ENCODE measurements at regions not wholly inside any gene's neighbourhood (a gene's known extent, or its start where the extent isn't known, plus 50 kb on each side); places are given as distances from the start of the nearest gene placed in this dataset.

DNA sequence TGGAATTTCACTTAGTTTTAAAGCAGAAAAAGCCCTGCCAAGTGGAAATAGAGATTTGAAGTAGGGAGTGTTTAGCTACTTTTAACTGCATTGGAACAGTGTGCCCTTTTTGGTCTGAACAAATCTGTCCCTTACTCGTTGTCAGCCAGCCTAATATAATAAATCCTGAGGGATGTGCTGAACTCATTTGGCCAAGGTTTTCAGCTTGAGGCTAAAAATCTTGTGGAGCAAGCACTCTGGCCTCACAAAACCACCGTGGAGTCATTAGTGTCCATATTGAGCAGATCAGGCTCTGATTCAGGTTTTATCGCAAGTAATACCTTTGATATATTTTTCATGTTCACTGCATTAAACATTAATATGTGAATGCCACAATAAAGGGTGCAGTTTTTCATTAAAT, 383.5 kb downstream of the FRK start (continued):
- TF ChIP-seq ZNF425 (CRISPR knock-in tag; conservative IDR thresholded peaks at IDR 0.05) = no peak
- no peak for TF ChIP-seq ZNF281 (CRISPR knock-in tag; IDR thresholded peaks at IDR 0.05)

DNA sequence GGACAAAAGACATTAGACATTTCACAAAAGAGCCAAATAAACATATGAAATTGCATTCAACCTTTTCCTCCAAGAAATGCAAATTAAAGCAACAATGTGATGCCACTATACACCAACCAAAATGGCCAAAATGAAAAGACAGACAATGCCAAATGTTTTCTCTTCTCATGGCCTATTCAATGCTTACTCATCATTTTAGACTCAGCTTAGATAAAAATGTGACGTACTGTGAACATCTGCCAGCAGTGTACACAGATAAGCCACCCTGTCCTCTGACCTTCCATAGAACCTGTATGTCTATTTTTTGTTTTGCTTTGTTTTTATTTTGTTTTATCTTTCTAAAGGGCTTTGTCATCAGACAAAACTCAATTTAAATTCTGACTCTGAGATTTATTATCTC, 385.2 kb downstream of the FRK start:
- ChIA-PET POLR2A (no interaction called here), CTCF (no interaction called here)
- DNase-seq (ENCODE audit: low spot score) (no peak), ATAC-seq (no peak)
- TF ChIP-seq ATF1 (CRISPR knock-in tag; IDR thresholded peaks at IDR 0.05) (no peak), ELF4 (CRISPR knock-in tag; IDR thresholded peaks at IDR 0.05; ENCODE audit: low read depth) (no peak), SMAD3 (CRISPR knock-in tag; IDR thresholded peaks at IDR 0.05; ENCODE audit: borderline replicate concordance) (no peak), ZNF416 (CRISPR knock-in tag; IDR thresholded peaks at IDR 0.05) (no peak), ZNF425 (CRISPR knock-in tag; conservative IDR thresholded peaks at IDR 0.05) (no peak), AR (CRISPR knock-in tag; IDR thresholded peaks at IDR 0.05) (no peak), CREB1 (CRISPR knock-in tag; IDR thresholded peaks at IDR 0.05) (no peak), JUN (CRISPR knock-in tag; IDR thresholded peaks at IDR 0.05) (no peak), FOXK1 (CRISPR knock-in tag; IDR thresholded peaks at IDR 0.05) (no peak), ZNF281 (CRISPR knock-in tag; IDR thresholded peaks at IDR 0.05) (no peak), ZNF232 (CRISPR knock-in tag; IDR thresholded peaks at IDR 0.05) (no peak), IRF2 (CRISPR knock-in tag; IDR thresholded peaks at IDR 0.05; ENCODE audit: borderline replicate concordance, low read depth) (no peak), HMGA2 (CRISPR knock-in tag; IDR thresholded peaks at IDR 0.05) (no peak)
- TF ChIP-seq, protein P1, sequence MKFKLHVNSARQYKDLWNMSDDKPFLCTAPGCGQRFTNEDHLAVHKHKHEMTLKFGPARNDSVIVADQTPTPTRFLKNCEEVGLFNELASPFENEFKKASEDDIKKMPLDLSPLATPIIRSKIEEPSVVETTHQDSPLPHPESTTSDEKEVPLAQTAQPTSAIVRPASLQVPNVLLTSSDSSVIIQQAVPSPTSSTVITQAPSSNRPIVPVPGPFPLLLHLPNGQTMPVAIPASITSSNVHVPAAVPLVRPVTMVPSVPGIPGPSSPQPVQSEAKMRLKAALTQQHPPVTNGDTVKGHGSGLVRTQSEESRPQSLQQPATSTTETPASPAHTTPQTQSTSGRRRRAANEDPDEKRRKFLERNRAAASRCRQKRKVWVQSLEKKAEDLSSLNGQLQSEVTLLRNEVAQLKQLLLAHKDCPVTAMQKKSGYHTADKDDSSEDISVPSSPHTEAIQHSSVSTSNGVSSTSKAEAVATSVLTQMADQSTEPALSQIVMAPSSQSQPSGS (CRISPR knock-in tag; IDR thresholded peaks at IDR 0.05; ENCODE audit: borderline replicate concordance, low read depth) = no peak
- TF ChIP-seq, protein P2, sequence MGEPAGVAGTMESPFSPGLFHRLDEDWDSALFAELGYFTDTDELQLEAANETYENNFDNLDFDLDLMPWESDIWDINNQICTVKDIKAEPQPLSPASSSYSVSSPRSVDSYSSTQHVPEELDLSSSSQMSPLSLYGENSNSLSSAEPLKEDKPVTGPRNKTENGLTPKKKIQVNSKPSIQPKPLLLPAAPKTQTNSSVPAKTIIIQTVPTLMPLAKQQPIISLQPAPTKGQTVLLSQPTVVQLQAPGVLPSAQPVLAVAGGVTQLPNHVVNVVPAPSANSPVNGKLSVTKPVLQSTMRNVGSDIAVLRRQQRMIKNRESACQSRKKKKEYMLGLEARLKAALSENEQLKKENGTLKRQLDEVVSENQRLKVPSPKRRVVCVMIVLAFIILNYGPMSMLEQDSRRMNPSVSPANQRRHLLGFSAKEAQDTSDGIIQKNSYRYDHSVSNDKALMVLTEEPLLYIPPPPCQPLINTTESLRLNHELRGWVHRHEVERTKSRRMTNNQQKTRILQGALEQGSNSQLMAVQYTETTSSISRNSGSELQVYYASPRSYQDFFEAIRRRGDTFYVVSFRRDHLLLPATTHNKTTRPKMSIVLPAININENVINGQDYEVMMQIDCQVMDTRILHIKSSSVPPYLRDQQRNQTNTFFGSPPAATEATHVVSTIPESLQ (CRISPR knock-in tag; IDR thresholded peaks at IDR 0.05) = no peak
- TF ChIP-seq, protein P3, sequence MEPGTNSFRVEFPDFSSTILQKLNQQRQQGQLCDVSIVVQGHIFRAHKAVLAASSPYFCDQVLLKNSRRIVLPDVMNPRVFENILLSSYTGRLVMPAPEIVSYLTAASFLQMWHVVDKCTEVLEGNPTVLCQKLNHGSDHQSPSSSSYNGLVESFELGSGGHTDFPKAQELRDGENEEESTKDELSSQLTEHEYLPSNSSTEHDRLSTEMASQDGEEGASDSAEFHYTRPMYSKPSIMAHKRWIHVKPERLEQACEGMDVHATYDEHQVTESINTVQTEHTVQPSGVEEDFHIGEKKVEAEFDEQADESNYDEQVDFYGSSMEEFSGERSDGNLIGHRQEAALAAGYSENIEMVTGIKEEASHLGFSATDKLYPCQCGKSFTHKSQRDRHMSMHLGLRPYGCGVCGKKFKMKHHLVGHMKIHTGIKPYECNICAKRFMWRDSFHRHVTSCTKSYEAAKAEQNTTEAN (CRISPR knock-in tag; IDR thresholded peaks at IDR 0.05) = no peak
- no peaks in the 10 kb centered on the region for H3K27me3 Mint-ChIP-seq (ENCODE audit: low read depth)
- H3K27ac Mint-ChIP-seq = no peak overlapping the region
- H3K4me1 Mint-ChIP-seq = no peaks in the 10 kb centered on the region
- H3K36me3 Mint-ChIP-seq = no peaks in the 10 kb centered on the region
- no peak overlapping the region for H3K4me3 Mint-ChIP-seq
- H3K9me3 Mint-ChIP-seq = peaks cover 3% of the 10 kb centered on the region; the same call in 1 of the 2 replicates
